ENCODE measurements at regions not wholly inside any gene's neighbourhood (a gene's known extent, or its start where the extent isn't known, plus 50 kb on each side); places are given as distances from the start of the nearest gene placed in this dataset.

GRCh38 chr12:41919048-41919447, 225.6 kb downstream of the GXYLT1 start:
- Histone ChIP-seq H3K36me3 (ENCODE audit: control insufficient read depth in 2 of 2, insufficient read depth in 1 of 2, low read length in 2 of 2) (no peaks in the 10 kb centered on the region), H3K4me3 (ENCODE audit: low read depth, low read length) (no peak overlapping the region), H3K27ac (ENCODE audit: extremely low read depth, low read depth, low read length) (no peak overlapping the region), H3K9me3 (ENCODE audit: control insufficient read depth, insufficient read depth, low read depth, low read length) (no peaks in the 10 kb centered on the region), H3K4me1 (ENCODE audit: control insufficient read depth, insufficient read depth, low read length) (peaks cover 7% of the 10 kb centered on the region; the same call in 1 of the 2 replicates)
- ChIA-PET POLR2A (no interaction called here), CTCF (interaction anchor here (0.5 to 0.7 kb wide), 3 partner anchors 52 to 1525 kb away, joined by 3 read pairs; no protein-coding TSS in a partner anchor)
- no peak for TF ChIP-seq ZNF292 (tag by site-specific recombination; IDR thresholded peaks at IDR 0.05; ENCODE audit: borderline replicate concordance, low read depth)
- no peak for TF ChIP-seq ZNF510 (tag by site-specific recombination; IDR thresholded peaks at IDR 0.05; ENCODE audit: insufficient replicate concordance)
- TF ChIP-seq ZNF776 (tag by site-specific recombination; IDR thresholded peaks at IDR 0.05; ENCODE audit: borderline replicate concordance), result no peak
- TF ChIP-seq ZNF629 (tag by site-specific recombination; IDR thresholded peaks at IDR 0.05), result no peak
- no peak for TF ChIP-seq ZNF140 (tag by site-specific recombination; IDR thresholded peaks at IDR 0.05)
- no peak for TF ChIP-seq ZNF501 (tag by site-specific recombination; IDR thresholded peaks at IDR 0.05)
- no peak for TF ChIP-seq ZBTB21 (tag by site-specific recombination; IDR thresholded peaks at IDR 0.05)
- TF ChIP-seq HOXC10 (CRISPR knock-in tag; IDR thresholded peaks at IDR 0.05), result no peak
- TF ChIP-seq KLF10 (tag by site-specific recombination; IDR thresholded peaks at IDR 0.05), result no peak
- TF ChIP-seq ZNF580 (tag by site-specific recombination; IDR thresholded peaks at IDR 0.05), result no peak
- no peak for TF ChIP-seq ZNF791 (tag by site-specific recombination; IDR thresholded peaks at IDR 0.05)

- Histone ChIP-seq H3K4me1 (ENCODE audit: control insufficient read depth, insufficient read depth, low read length) (peaks cover 7% of the 10 kb centered on the region; the same call in 1 of the 2 replicates), H3K27ac (ENCODE audit: extremely low read depth, low read depth, low read length) (no peak overlapping the region; the same call in 1 of the 2 replicates), H3K4me3 (ENCODE audit: low read depth, low read length) (no peak overlapping the region), H3K9me3 (ENCODE audit: control insufficient read depth, insufficient read depth, low read depth, low read length) (no peaks in the 10 kb centered on the region), H3K36me3 (ENCODE audit: control insufficient read depth in 2 of 2, insufficient read depth in 1 of 2, low read length in 2 of 2) (no peaks in the 10 kb centered on the region)
- TF ChIP-seq ZNF211 (tag by site-specific recombination; IDR thresholded peaks at IDR 0.05; ENCODE audit: low read depth) (no peak), HOXD13 (CRISPR knock-in tag; IDR thresholded peaks at IDR 0.05; ENCODE audit: borderline replicate concordance) (no peak), ZNF707 (tag by site-specific recombination; IDR thresholded peaks at IDR 0.05) (no peak), ZBTB48 (tag by site-specific recombination; IDR thresholded peaks at IDR 0.05) (no peak), ZNF335 (tag by site-specific recombination; conservative IDR thresholded peaks at IDR 0.05) (0 out of 2 replicates have a peak, but pooled peaks have one; percentile 13), ZNF10 (tag by site-specific recombination; IDR thresholded peaks at IDR 0.05) (no peak), ZNF449 (tag by site-specific recombination; IDR thresholded peaks at IDR 0.05) (peak; percentile 26; the same call in 1 of the 2 replicates), ZNF560 (tag by site-specific recombination; IDR thresholded peaks at IDR 0.05; ENCODE audit: borderline replicate concordance) (no peak), SCRT2 (tag by site-specific recombination; IDR thresholded peaks at IDR 0.05) (0 out of 2 replicates have a peak, but pooled peaks have one; percentile 22)
- ChIA-PET POLR2A (no interaction called here), CTCF (no interaction called here)
Measured at GRCh38 chr12:41917938-41918341, 226.7 kb downstream of the GXYLT1 start.

- ChIA-PET POLR2A (no interaction called here), CTCF (interaction anchor here (0.6 to 1.2 kb wide), 2 partner anchors 28 to 108 kb away, joined by 3 read pairs; no protein-coding TSS in a partner anchor)
- no peak for TF ChIP-seq GLI2 (tag by site-specific recombination; IDR thresholded peaks at IDR 0.05; ENCODE audit: borderline replicate concordance, low read depth)
- TF ChIP-seq ZNF362 (tag by site-specific recombination; IDR thresholded peaks at IDR 0.05), result peak; percentile 60; the same call in 1 of the 2 replicates
- peaks cover 7% of the 10 kb centered on the region; the same call in 1 of the 2 replicates for H3K4me1 ChIP-seq (ENCODE audit: control insufficient read depth, insufficient read depth, low read length)
- no peaks in the 10 kb centered on the region for H3K36me3 ChIP-seq (ENCODE audit: control insufficient read depth in 2 of 2, insufficient read depth in 1 of 2, low read length in 2 of 2)
- no peaks in the 10 kb centered on the region for H3K9me3 ChIP-seq (ENCODE audit: control insufficient read depth, insufficient read depth, low read depth, low read length)
- no peak overlapping the region for H3K4me3 ChIP-seq (ENCODE audit: low read depth, low read length)
- no peak overlapping the region for H3K27ac ChIP-seq (ENCODE audit: extremely low read depth, low read depth, low read length)
Measured at GRCh38 chr12:41917181-41917580, 227.5 kb downstream of the GXYLT1 start.

All from HEK293 (cell line).